SU-DHL-6 (cell line): ENCODE measurements at regions not wholly inside any gene's neighbourhood (a gene's known extent, or its start where the extent isn't known, plus 50 kb on each side); places are given as distances from the start of the nearest gene placed in this dataset.

Experiments
- EZH2phosphoT487 ChIP-seq: fragments of 200-600 bp; sonication (generic), shearing (Covaris generic); conservative IDR thresholded peaks from 2 replicates; pipeline ENCODE4 v1.6.1; 2018; ENCODE audit warnings: mild to moderate bottlenecking, antibody characterized with exemption, low read length, moderate library complexity, mixed read lengths
- TF ChIP-seq, protein P1 (sequence below): fragments of 200-600 bp; sonication (generic); IDR thresholded peaks from one replicate; pipeline ENCODE4 v1.5.1; 2017; ENCODE audit warnings: antibody characterized with exemption, mild to moderate bottlenecking, low read length, moderate library complexity; ENCODE audit not compliant: insufficient read depth, poor library complexity, severe bottlenecking

DNA sequence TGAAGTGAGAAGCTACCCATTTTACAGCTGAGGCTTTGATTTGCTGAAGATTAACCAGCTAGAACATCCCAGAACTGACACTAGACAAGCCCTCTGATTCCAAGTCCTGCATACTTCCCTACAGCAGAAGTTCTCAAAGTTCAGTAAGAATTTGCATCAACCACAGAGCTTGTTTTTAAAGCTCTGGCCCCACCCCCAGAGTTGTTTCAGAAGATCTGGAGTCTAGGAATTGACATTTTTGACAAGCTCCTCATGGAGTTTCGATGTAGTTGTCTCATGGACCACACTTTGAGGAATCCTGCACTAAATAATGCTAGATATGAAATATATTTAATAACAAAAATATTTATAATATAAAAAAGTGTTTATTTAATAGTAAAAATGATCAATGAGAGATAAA lies 120.3 kb upstream of the ADAMTS18 start:
- TF ChIP-seq, protein P1, sequence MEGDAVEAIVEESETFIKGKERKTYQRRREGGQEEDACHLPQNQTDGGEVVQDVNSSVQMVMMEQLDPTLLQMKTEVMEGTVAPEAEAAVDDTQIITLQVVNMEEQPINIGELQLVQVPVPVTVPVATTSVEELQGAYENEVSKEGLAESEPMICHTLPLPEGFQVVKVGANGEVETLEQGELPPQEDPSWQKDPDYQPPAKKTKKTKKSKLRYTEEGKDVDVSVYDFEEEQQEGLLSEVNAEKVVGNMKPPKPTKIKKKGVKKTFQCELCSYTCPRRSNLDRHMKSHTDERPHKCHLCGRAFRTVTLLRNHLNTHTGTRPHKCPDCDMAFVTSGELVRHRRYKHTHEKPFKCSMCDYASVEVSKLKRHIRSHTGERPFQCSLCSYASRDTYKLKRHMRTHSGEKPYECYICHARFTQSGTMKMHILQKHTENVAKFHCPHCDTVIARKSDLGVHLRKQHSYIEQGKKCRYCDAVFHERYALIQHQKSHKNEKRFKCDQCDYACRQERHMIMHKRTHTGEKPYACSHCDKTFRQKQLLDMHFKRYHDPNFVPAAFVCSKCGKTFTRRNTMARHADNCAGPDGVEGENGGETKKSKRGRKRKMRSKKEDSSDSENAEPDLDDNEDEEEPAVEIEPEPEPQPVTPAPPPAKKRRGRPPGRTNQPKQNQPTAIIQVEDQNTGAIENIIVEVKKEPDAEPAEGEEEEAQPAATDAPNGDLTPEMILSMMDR = no peak
- no peak for TF ChIP-seq EZH2phosphoT487
